Vagina (tissue), 2 donors: ENCODE measurements at regions not wholly inside any gene's neighbourhood (a gene's known extent, or its start where the extent isn't known, plus 50 kb on each side); places are given as distances from the start of the nearest gene placed in this dataset.

Experiments used
- DNase-seq, 2 donors: peaks; one replicate each; pipeline ENCODE4 v3.0.0-alpha.2; 2017; ENCODE audit errors: extremely low spot score in 2 of 2
- H3K27ac ChIP-seq: fragments of 200-600 bp; sonication (generic); one replicate; pipeline ENCODE4 v1.5.1; 2019
- H3K27me3 ChIP-seq: fragments of 200-600 bp; sonication (generic); one replicate; pipeline ENCODE4 v1.5.1; 2019
- H3K36me3 ChIP-seq, 2 donors: fragments of 200-600 bp; sonication (generic); one replicate each; pipeline ENCODE4 v1.5.1; 2017 to 2019
- H3K4me1 ChIP-seq: fragments of 200-600 bp; sonication (generic); one replicate; pipeline ENCODE4 v1.5.1; 2019
- H3K4me3 ChIP-seq, 2 donors: fragments of 200-600 bp; sonication (generic); 1 replicate in 1 of 2; 2 replicates in 1 of 2; pipeline ENCODE4 v1.5.1; 2016 to 2019
- H3K9me3 ChIP-seq: fragments of 200-600 bp; sonication (generic); one replicate; pipeline ENCODE4 v1.5.1; 2019
- CTCF ChIP-seq, 3 experiments: fragments of 450-650 bp in 2 of 3; fragments of 200-600 bp in 1 of 3; sonication (generic) in 1 of 3; IDR thresholded peaks; one replicate each; pipeline ENCODE4 v1.5.1; 2017 to 2019; ENCODE audit warnings: antibody characterized with exemption in 3 of 3, mild to moderate bottlenecking in 2 of 3, moderate library complexity in 2 of 3
- POLR2A ChIP-seq, 2 donors: fragments of 450-650 bp; IDR thresholded peaks; one replicate each; pipeline ENCODE4 v1.6.1; 2017; ENCODE audit warnings: antibody characterized with exemption in 2 of 2, mild to moderate bottlenecking in 2 of 2, moderate library complexity in 2 of 2
- POLR2AphosphoS5 ChIP-seq, 2 donors: sonication (generic); formaldehyde crosslinking; IDR thresholded peaks; one replicate each; pipeline ENCODE4 v1.9.0; 2017; ENCODE audit warnings: antibody characterized with exemption in 2 of 2, mild to moderate bottlenecking in 2 of 2, low read depth in 1 of 2; ENCODE audit not compliant: insufficient read depth in 1 of 2
- intact Hi-C: fragments of 100-400 bp; cut with DNase I; formaldehyde crosslinking; loops from one replicate; pipeline ENCODE4 v1.15.1; 2023

GRCh38 chr1:22284906-22285548, 142.1 kb upstream of the WNT4 start:
- intact Hi-C loops, result no loop called here
- Histone ChIP-seq H3K27ac (no peak overlapping the region), H3K27me3 (no peaks in the 10 kb centered on the region), H3K36me3 (no peaks in the 10 kb centered on the region), H3K9me3 (no peaks in the 10 kb centered on the region), H3K4me3 (no peak overlapping the region), H3K4me1 (no peaks in the 10 kb centered on the region)
- DNase-seq, result peak; percentile 77 to 95
- no peak for TF ChIP-seq POLR2A (IDR thresholded peaks at IDR 0.05)
- TF ChIP-seq CTCF (IDR thresholded peaks at IDR 0.05), result no peak
- TF ChIP-seq POLR2AphosphoS5 (IDR thresholded peaks at IDR 0.05; ENCODE audit: insufficient read depth in 1 of 2, low read depth in 1 of 2), result no peak

GRCh38 chr1:22285549-22286396, 142.9 kb upstream of the WNT4 start:
- TF ChIP-seq POLR2AphosphoS5 (IDR thresholded peaks at IDR 0.05; ENCODE audit: insufficient read depth in 1 of 2, low read depth in 1 of 2) (no peak), POLR2A (IDR thresholded peaks at IDR 0.05) (no peak), CTCF (IDR thresholded peaks at IDR 0.05) (no peak)
- DNase-seq, result peak; percentile 27 to 90
- Histone ChIP-seq H3K4me1 (no peaks in the 10 kb centered on the region), H3K27ac (no peak overlapping the region), H3K9me3 (no peaks in the 10 kb centered on the region), H3K4me3 (no peak overlapping the region), H3K27me3 (no peaks in the 10 kb centered on the region), H3K36me3 (no peaks in the 10 kb centered on the region)
- intact Hi-C loops, result no loop called here

- intact Hi-C loops, result no loop called here
- no peaks in the 10 kb centered on the region for H3K9me3 ChIP-seq
- no peaks in the 10 kb centered on the region for H3K36me3 ChIP-seq
- H3K27me3 ChIP-seq, result no peaks in the 10 kb centered on the region
- no peak overlapping the region for H3K27ac ChIP-seq
- H3K4me1 ChIP-seq, result no peaks in the 10 kb centered on the region
- no peak overlapping the region for H3K4me3 ChIP-seq
- TF ChIP-seq POLR2AphosphoS5 (IDR thresholded peaks at IDR 0.05; ENCODE audit: insufficient read depth in 1 of 2, low read depth in 1 of 2) (no peak), CTCF (IDR thresholded peaks at IDR 0.05) (no peak), POLR2A (IDR thresholded peaks at IDR 0.05) (no peak)
- peak; percentile 54 to 84 for DNase-seq
Measured at GRCh38 chr1:22286491-22286890, 143.6 kb upstream of the WNT4 start.

- Histone ChIP-seq H3K4me3 (no peak overlapping the region), H3K9me3 (no peaks in the 10 kb centered on the region), H3K27ac (no peak overlapping the region), H3K36me3 (no peaks in the 10 kb centered on the region), H3K27me3 (no peaks in the 10 kb centered on the region), H3K4me1 (no peaks in the 10 kb centered on the region)
- intact Hi-C loops, result no loop called here
- TF ChIP-seq POLR2A (IDR thresholded peaks at IDR 0.05), result no peak
- TF ChIP-seq POLR2AphosphoS5 (IDR thresholded peaks at IDR 0.05; ENCODE audit: insufficient read depth in 1 of 2, low read depth in 1 of 2), result no peak
- TF ChIP-seq CTCF (IDR thresholded peaks at IDR 0.05), result no peak
- DNase-seq, result no peak
Measured at GRCh38 chr1:22287273-22287672, 144.4 kb upstream of the WNT4 start.
